ENCODE measurements at regions not wholly inside any gene's neighbourhood (a gene's known extent, or its start where the extent isn't known, plus 50 kb on each side); places are given as distances from the start of the nearest gene placed in this dataset.

- TF ChIP-seq POLR2A (IDR thresholded peaks at IDR 0.05; ENCODE audit: low read depth, low read length) (no peak), TAF1 (IDR thresholded peaks at IDR 0.05; ENCODE audit: borderline replicate concordance, low read depth, low read length) (no peak), POLR2AphosphoS5 (IDR thresholded peaks at IDR 0.05; ENCODE audit: low read depth, low read length) (no peak)
Observed at GRCh38 chr6:22366214-22366613, 69.4 kb upstream of the PRL start.

All from GM12892 (cell line).